ENCODE measurements at regions not wholly inside any gene's neighbourhood (a gene's known extent, or its start where the extent isn't known, plus 50 kb on each side); places are given as distances from the start of the nearest gene placed in this dataset.

DNA sequence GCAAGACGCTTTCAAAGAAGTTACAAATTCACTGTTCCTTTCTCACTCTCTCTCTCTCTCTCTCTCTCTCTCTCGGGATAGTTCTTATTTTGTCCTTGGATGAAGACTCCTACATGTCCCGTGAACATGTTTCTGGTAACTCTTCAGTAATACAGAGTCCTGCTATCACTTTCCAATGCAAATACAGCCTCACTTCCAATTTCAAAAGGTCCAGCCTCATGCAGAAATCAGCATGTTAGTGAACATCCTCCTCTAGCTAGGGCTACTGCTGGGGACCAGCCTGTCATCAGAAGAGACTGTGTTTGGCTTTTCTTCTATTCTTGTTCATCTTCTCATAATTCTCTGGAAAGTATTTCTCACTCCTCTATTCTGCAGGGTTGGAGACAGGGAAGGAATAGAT lies 1306.7 kb upstream of the CELF4 start:
- TF ChIP-seq CTCF (IDR thresholded peaks at IDR 0.05; ENCODE audit: insufficient read depth, low read length, poor library complexity, severe bottlenecking) (no peak), EZH2phosphoT487 (conservative IDR thresholded peaks at IDR 0.05; ENCODE audit: low read length) (no peak)

All from SU-DHL-6 (cell line).